CD4-positive, alpha-beta T cell treated with Interleukin-17A for 1 hour (primary cell): ENCODE measurements at regions not wholly inside any gene's neighbourhood (a gene's known extent, or its start where the extent isn't known, plus 50 kb on each side); places are given as distances from the start of the nearest gene placed in this dataset.
"Not testable (repeated sequence)": the region's sequence is repeated elsewhere in the genome, so short reads cannot be mapped to it uniquely, and the experiment has no call there.

Source experiments
- DNase-seq: peaks from one replicate; pipeline ENCODE4 v3.0.0-alpha.2; 2020

- no peak for DNase-seq
These were observed 663.2 kb downstream of the UQCRFS1 start for GRCh38 chr19:28549680-28550277.

GRCh38 chr19:28546148-28546685, 666.7 kb downstream of the UQCRFS1 start:
- DNase-seq, result no peak

- not testable (repeated sequence) for DNase-seq
These were observed 667.6 kb downstream of the UQCRFS1 start for GRCh38 chr19:28545397-28545796.

GRCh38 chr19:28544451-28545261, 668.3 kb downstream of the UQCRFS1 start:
- no peak for DNase-seq

- no peak for DNase-seq
These were observed 669.6 kb downstream of the UQCRFS1 start for GRCh38 chr19:28543244-28543776.

- no peak for DNase-seq
These were observed 670.3 kb downstream of the UQCRFS1 start for GRCh38 chr19:28542394-28543243.

GRCh38 chr19:28541602-28542393, 671.2 kb downstream of the UQCRFS1 start:
- DNase-seq, result no peak

- no peak for DNase-seq
These were observed 671.9 kb downstream of the UQCRFS1 start for GRCh38 chr19:28541029-28541428.

- not testable (repeated sequence) for DNase-seq
These were observed 672.6 kb downstream of the UQCRFS1 start for GRCh38 chr19:28540385-28540784.

GRCh38 chr19:28539759-28540158, 673.2 kb downstream of the UQCRFS1 start:
- DNase-seq, result no peak

- not testable (repeated sequence) for DNase-seq
These were observed 674.4 kb downstream of the UQCRFS1 start for GRCh38 chr19:28538579-28538978.

- no peak for DNase-seq
These were observed 675.1 kb downstream of the UQCRFS1 start for GRCh38 chr19:28537896-28538295.

- DNase-seq, result no peak
These were observed 675.9 kb downstream of the UQCRFS1 start for GRCh38 chr19:28537079-28537478.

- no peak for DNase-seq
These were observed 677.6 kb downstream of the UQCRFS1 start for GRCh38 chr19:28535352-28535775.

GRCh38 chr19:28534766-28535351, 678.1 kb downstream of the UQCRFS1 start:
- DNase-seq, result no peak

GRCh38 chr19:28532765-28533341, 680.1 kb downstream of the UQCRFS1 start:
- DNase-seq, result no peak

- DNase-seq, result no peak
These were observed 681.0 kb downstream of the UQCRFS1 start for GRCh38 chr19:28531979-28532378.

- DNase-seq, result no peak
These were observed 682.4 kb downstream of the UQCRFS1 start for GRCh38 chr19:28530406-28531035.

- DNase-seq, result no peak
These were observed 686.9 kb downstream of the UQCRFS1 start for GRCh38 chr19:28526038-28526437.

GRCh38 chr19:28523619-28524018, 689.3 kb downstream of the UQCRFS1 start:
- DNase-seq, result no peak

GRCh38 chr19:28522545-28522922, 690.4 kb downstream of the UQCRFS1 start:
- DNase-seq, result no peak
